HG02938 (cell line): ENCODE measurements at regions not wholly inside any gene's neighbourhood (a gene's known extent, or its start where the extent isn't known, plus 50 kb on each side); places are given as distances from the start of the nearest gene placed in this dataset.

Experiments used
- ATAC-seq: cut with Tn5 transposase; IDR thresholded peaks from one replicate; pipeline ENCODE4 v1.9.1; 2021; ENCODE audit warnings: mild to moderate bottlenecking, moderate library complexity; ENCODE audit not compliant: unreplicated experiment

GRCh38 chr15:93670931-93671330 lies 560.4 kb upstream of the MCTP2 start:
- ATAC-seq = no peak

- no peak for ATAC-seq
Observed at GRCh38 chr15:93664213-93664956, 567.0 kb upstream of the MCTP2 start.

GRCh38 chr15:93662162-93662885 lies 569.0 kb upstream of the MCTP2 start:
- ATAC-seq = no peak

DNA sequence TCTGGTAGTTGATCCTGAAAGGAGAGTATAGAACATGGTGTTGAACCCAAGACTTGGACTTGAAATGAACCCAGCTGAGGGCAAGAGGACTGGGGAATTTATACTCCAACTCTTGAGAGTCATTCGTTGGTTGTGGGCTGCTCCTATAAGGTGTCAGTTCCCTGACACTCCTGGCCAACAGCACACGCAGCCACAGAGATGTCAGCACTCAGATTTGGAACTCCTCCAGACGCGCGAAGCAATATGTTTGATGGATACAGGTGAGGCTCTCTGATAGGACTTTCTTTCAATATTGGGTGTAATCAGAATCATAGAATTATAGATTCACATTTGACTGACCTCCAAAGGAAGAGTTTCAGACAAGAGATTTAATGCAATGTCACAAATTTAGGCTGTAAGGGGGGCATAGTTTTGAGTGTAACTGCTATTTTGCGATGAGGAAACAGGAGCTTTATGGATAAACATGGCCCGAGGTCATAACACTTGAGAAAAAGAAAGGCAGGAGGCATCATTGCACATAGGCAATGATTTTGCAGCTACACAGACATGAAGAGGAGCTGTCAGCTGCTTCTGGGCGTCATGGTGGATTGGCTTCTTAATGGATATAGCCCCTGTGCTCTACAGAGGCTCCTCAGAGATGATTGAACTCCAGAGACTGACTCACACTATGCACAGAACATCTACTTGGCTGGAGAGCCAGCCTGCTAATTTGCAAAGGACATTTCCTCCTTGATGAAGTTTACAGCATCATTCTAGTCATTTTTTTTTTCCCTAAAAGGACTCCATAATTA lies 569.2 kb upstream of the RGMA start:
- ATAC-seq = no peak

DNA sequence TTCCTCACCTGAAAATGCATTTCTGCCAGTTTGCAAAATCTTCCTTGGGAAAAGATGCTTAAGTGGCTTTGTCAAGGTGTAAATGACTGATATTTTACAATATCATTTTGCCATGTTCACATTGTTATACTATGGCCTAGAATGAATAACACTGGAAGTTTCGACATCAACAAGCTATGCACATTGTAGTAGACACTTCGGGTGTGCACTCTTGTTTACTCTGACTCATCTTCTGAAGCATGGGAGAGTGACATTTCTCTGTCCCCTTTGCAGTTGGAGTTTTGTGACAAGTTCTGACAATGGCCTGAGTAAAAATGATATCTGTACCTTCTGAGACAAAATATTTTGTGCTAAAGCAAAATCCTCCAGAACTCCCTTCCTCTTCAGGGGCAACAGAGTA lies 567.0 kb upstream of the RGMA start:
- no peak for ATAC-seq

- no peak for ATAC-seq
Observed at GRCh38 chr15:93649691-93650235, 560.8 kb upstream of the RGMA start.

DNA sequence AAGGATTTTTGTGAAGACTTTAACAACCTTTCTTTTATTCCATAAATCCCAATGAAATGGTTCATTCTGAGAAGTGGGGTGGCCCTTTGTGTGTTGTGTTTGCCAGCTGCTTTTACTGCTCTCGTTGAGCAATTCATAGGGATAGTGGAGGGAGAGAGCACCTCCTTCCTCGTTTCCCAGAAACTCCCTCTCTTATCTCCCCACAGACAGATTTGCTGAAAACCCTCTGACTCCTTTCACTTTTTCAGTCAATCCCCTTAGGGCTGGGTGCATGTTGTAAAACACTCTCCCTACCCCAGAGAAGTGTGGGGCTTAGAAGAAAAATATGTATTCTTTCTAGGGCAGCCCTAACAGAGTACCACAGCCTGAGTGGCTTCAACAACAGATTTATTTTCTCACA lies 557.2 kb upstream of the RGMA start:
- ATAC-seq = no peak

- no peak for ATAC-seq
Observed at GRCh38 chr15:93645594-93645993, 556.6 kb upstream of the RGMA start.

DNA sequence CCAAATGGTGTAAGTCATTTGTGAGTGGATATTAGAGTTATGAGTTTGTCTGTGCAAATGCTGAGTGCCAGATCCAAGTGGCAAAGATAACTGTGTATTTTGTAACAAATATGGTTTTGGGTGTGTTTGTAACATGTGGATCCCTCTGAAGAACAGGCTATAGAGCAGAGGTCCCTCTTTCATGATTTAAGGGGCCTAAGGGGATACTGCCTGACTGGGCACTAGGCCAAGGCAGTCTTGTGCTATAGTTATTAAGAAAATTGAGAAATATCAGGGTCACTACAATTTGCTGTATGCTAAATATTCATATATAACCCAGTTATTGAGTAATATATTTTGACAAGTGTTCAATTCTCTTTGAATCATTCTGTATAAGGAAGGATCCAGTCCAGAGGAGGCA lies 555.6 kb upstream of the RGMA start:
- no peak for ATAC-seq

GRCh38 chr15:93640411-93640962 lies 551.5 kb upstream of the RGMA start:
- no peak for ATAC-seq

DNA sequence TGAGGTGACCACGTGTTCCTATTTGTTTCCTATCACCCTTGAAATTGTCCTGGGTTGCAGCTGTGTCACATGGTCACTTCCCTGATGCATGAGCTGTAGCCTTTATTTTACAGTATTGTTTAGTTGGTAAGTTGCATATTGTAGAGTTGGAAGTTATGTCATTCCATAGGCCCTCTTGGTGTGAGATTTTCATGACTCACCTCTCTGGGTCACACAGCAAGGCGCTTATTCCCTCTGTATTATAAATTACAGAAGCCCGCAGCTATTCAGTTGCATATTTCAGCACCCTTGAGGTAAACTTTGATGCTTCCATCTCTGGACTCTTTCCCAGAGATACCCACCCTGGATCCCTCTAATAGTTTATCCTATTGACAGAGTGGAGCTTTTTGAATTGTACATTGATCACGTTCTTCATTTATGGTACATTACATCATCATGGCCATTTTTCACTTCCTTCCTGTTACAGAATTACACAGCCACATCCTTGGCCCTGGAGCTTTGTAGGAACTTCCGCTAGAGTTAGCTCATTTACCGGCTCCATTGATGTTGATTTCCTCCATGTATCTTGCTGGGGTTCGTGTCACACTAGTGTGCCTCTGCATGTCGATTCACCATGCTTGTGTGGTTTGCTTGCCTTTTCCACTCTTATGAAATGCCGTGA lies 543.1 kb upstream of the RGMA start:
- ATAC-seq = no peak

DNA sequence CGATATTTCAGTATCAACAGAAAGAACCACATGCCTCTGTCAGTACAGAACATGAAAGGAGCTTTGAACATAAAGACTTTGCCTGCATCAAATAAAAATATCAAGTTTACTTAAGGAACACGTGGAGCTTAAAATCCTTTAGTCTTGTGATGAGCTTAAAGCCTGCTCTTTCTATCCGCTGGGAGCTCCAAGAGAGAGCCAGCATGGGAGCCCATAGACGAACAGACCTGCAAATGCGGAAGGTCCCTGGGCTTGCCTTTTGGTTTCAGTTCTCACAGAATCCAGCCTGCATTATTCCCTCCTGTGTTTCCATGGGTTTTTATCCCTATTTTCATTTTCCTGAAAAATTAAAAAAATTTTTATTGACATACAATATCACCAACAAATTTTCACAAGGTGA lies 530.6 kb upstream of the RGMA start:
- no peak for ATAC-seq

DNA sequence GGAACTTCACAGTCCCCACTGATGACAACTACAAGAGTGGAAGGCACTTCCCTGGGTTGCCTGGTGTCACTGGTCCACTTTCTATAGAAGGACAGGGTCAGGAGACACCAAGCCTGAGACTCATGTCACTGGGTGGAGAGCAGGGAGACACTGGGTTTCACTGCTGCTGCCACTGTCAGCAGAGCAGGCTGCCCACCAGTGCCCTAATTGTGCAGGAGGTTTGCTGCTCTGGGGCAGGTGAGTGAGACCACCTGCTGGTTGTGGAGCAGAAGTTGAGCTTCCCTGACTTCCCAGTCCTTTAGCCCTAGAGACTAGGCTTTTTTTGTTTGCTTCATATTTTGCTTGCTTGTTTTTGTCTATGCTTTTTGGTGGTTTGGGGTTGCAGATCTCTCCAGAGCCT lies 528.4 kb upstream of the RGMA start:
- no peak for ATAC-seq

- no peak for ATAC-seq
Observed at GRCh38 chr15:93614386-93615104, 525.5 kb upstream of the RGMA start.

DNA sequence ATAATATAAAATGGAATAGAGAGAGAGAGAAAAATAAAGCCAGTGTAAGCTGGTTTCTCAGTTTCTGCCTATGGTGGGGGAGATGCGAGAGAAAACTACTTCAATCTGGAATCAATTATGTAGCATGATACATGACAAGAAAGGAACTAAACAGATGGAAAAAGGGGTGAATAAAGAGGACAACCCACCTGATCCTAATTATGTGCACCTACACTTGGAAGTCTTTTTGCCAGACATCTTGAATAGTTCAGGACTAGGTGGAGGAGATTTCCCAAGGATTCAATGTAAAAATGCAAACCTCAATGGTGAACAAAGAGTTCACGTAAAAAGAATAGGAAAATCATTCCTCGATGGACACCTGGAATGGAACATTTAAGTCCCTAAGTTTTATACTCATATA lies 524.4 kb upstream of the RGMA start:
- ATAC-seq = no peak

- ATAC-seq = no peak
Observed at GRCh38 chr15:93612953-93613352, 523.9 kb upstream of the RGMA start.

GRCh38 chr15:93610944-93611343 lies 521.9 kb upstream of the RGMA start:
- no peak for ATAC-seq

DNA sequence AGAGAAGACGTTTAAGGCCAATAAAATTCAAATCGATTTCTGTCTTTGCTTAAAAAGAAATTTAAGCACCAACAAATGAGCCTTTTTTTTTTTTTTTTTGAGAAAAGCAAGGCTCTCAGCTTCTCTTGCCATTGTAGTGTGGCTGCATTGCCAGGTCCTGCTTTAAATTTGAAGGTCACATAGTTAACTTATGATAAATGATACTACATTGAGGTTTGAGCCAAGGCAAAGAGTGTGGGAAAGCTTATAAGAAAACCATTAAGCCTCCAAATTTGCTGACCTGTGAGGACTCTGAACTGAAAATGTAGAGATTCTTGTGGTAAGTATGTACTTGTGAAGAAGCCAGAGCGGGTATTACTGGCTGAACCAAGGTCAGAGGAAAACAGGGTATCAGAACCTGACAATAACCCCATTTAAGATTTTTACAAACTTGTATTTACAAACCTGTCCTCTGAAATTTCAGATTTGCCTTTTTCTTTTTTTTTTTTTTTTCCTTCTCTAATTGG lies 519.7 kb upstream of the RGMA start:
- no peak for ATAC-seq

- no peak for ATAC-seq
Observed at GRCh38 chr15:93603550-93603949, 514.5 kb upstream of the RGMA start.

DNA sequence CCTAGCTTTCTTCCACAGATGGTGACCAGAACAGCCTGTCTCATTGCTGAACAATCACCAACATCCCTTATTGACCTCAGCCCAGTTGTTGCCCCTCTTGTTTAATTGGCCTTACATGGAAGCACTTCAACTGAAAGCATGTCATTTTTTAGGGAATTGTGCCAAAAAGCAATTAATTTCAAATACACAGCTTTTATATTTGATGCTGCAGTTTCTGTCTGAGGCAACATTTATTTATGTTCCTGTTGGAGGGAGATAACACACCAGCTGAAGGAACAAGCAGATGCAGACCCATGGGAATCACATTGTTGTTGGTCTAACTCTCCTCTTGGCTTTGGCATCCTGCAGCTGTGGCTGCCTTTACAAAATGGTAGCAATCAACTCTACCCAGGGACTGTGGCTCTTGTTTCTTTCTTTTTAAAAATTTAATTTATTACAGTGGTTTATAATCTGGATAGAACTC lies 498.1 kb upstream of the RGMA start:
- ATAC-seq = no peak
